ENCODE measurements at regions not wholly inside any gene's neighbourhood (a gene's known extent, or its start where the extent isn't known, plus 50 kb on each side); places are given as distances from the start of the nearest gene placed in this dataset.

- TF ChIP-seq CTCF (IDR thresholded peaks at IDR 0.05): no peak
- no peak for TF ChIP-seq POLR2AphosphoS5 (IDR thresholded peaks at IDR 0.05; ENCODE audit: low read depth, low read length)
- no peak for TF ChIP-seq REST (IDR thresholded peaks at IDR 0.05; ENCODE audit: insufficient read depth in 1 of 2, low read depth in 2 of 2, low read length in 1 of 2)
These were observed 657.2 kb downstream of the PRIM2 start for GRCh38 chr6:57974653-57975052.

Measured in Panc1 (cell line).